Pancreas (tissue), 10 donors: ENCODE measurements at regions not wholly inside any gene's neighbourhood (a gene's known extent, or its start where the extent isn't known, plus 50 kb on each side); places are given as distances from the start of the nearest gene placed in this dataset.
A peak's percentile ranks its signal among the peaks of the same experiment; 100 is the strongest.

Experiments used
- ATAC-seq, 4 donors: fragments of 200-7000 bp; cut with Tn5 transposase; one replicate each; pipeline versions ENCODE4 v1.8.0 to v1.9.1; 2020; ENCODE audit warnings: mild to moderate bottlenecking in 4 of 4, moderate library complexity in 4 of 4
- DNase-seq, 6 donors: peaks; one replicate each; pipeline ENCODE4 v3.0.0-alpha.2; 2020
- FAIRE-seq: peaks from 2 replicates; lab custom pipeline; 2012; peaks lifted over from hg19 to GRCh38; lab: Jason Lieb, UNC
- H3K27ac ChIP-seq, 4 donors: fragments of 200-600 bp; sonication (generic); 1 replicate in 3 of 4; 2 replicates in 1 of 4; pipeline versions ENCODE4 v1.5.0 to v1.8.0; 2020
- H3K27me3 ChIP-seq, 4 donors: fragments of 200-600 bp; one replicate each; pipeline ENCODE4 v1.8.0; 2021
- H3K36me3 ChIP-seq, 3 donors: fragments of 200-600 bp; sonication (generic) in 1 of 3; one replicate each; pipeline versions ENCODE4 v1.5.0 to v1.8.0; 2020 to 2021
- H3K4me1 ChIP-seq, 3 donors: fragments of 200-600 bp; one replicate each; pipeline ENCODE4 v1.8.0; 2021
- H3K4me3 ChIP-seq, 4 donors: fragments of 200-600 bp; sonication (generic) in 2 of 4; one replicate each; pipeline versions ENCODE4 v1.5.0 to v1.8.0; 2020 to 2021
- H3K9me3 ChIP-seq, 4 donors: fragments of 200-600 bp; one replicate each; pipeline ENCODE4 v1.8.0; 2021
- WGBS, 2 donors: extraction: QIAGEN DNeasy Blood & Tissue Kit; methylation state at CpG; one replicate each; pipeline ENCODE4 v1.1.7; 2013; 5-methylcytosine and 5-hydroxymethylcytosine counted together
- intact Hi-C, 3 donors: fragments of 100-400 bp; cut with DNase I; formaldehyde crosslinking; loops; one replicate each; pipeline versions ENCODE4 v1.11.1 to v1.14.2; 2022
- TF ChIP-seq, protein P1 (sequence below), 4 donors: fragments of 200-600 bp; sonication (generic) in 3 of 4; IDR thresholded peaks; one replicate each; pipeline versions ENCODE4 v1.5.0 to v1.8.0; 2021; ENCODE audit warnings: antibody characterized with exemption in 4 of 4
- donor health status: healthy with polysubstance abuse.
- donor health status: DM: no; HTN: no; CAD: no; lungs with moderate emphysema.
- donor health status: DM: no; HTN: no; CAD: no.
- donor health status: control.
- donor health status: control.
- donor health status: Bipolar disorder and iron deficiency.
- donor health status: DM: yes; HTN: yes; CAD: no.
- donor health status: DM: no; HTN: no; CAD: no.
- donor health status: DM: no; HTN: no; CAD: no.
- donor health status: DM: yes; HTN: yes; CAD: no.

- TF ChIP-seq, protein P1, sequence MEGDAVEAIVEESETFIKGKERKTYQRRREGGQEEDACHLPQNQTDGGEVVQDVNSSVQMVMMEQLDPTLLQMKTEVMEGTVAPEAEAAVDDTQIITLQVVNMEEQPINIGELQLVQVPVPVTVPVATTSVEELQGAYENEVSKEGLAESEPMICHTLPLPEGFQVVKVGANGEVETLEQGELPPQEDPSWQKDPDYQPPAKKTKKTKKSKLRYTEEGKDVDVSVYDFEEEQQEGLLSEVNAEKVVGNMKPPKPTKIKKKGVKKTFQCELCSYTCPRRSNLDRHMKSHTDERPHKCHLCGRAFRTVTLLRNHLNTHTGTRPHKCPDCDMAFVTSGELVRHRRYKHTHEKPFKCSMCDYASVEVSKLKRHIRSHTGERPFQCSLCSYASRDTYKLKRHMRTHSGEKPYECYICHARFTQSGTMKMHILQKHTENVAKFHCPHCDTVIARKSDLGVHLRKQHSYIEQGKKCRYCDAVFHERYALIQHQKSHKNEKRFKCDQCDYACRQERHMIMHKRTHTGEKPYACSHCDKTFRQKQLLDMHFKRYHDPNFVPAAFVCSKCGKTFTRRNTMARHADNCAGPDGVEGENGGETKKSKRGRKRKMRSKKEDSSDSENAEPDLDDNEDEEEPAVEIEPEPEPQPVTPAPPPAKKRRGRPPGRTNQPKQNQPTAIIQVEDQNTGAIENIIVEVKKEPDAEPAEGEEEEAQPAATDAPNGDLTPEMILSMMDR (IDR thresholded peaks at IDR 0.05) = no peak
- Histone ChIP-seq H3K4me3 (no peak overlapping the region), H3K27ac (no peak overlapping the region), H3K9me3 (no peaks in the 10 kb centered on the region), H3K27me3 (no peaks in the 10 kb centered on the region), H3K36me3 (no peaks in the 10 kb centered on the region), H3K4me1 (peaks cover 0 to 6% (median 4%) of the 10 kb centered on the region in 3 donors)
- WGBS, 2 donors = 69 to 83% methylated on average over 6 of the region's 6 CpGs
- ATAC-seq (no peak), FAIRE-seq (no peak), DNase-seq (no peak)
- intact Hi-C loops = no loop called here
Observed at GRCh38 chr7:81175275-81175940, 256.6 kb upstream of the SEMA3C start.

GRCh38 chr7:81173766-81174281, 255.0 kb upstream of the SEMA3C start:
- Histone ChIP-seq H3K9me3 (no peaks in the 10 kb centered on the region), H3K4me3 (no peak overlapping the region), H3K36me3 (no peaks in the 10 kb centered on the region), H3K27me3 (no peaks in the 10 kb centered on the region), H3K27ac (no peak overlapping the region), H3K4me1 (peaks cover 0 to 6% (median 4%) of the 10 kb centered on the region in 3 donors)
- TF ChIP-seq, protein P1 (IDR thresholded peaks at IDR 0.05) = no peak
- DNase-seq (peak in 3 of 6 donors; percentile 13 to 30 (median 21)), ATAC-seq (peak; percentile 71 to 99 (median 96)), FAIRE-seq (no peak)
- intact Hi-C loops = no loop called here
- 12 to 14% methylated on average over 7 of the region's 7 CpGs for WGBS, 2 donors

- WGBS, 2 donors = 89 to 97% methylated on average over 3 of the region's 3 CpGs
- Histone ChIP-seq H3K4me3 (no peak overlapping the region), H3K27me3 (no peaks in the 10 kb centered on the region), H3K36me3 (no peaks in the 10 kb centered on the region), H3K9me3 (no peaks in the 10 kb centered on the region), H3K27ac (no peak overlapping the region), H3K4me1 (peaks cover 0 to 6% (median 4%) of the 10 kb centered on the region in 3 donors)
- TF ChIP-seq, protein P1 (IDR thresholded peaks at IDR 0.05) = no peak
- no peak for DNase-seq
- intact Hi-C loops = no loop called here
- ATAC-seq = no peak
- no peak for FAIRE-seq
Observed at GRCh38 chr7:81170291-81170690, 251.4 kb upstream of the SEMA3C start.

DNA sequence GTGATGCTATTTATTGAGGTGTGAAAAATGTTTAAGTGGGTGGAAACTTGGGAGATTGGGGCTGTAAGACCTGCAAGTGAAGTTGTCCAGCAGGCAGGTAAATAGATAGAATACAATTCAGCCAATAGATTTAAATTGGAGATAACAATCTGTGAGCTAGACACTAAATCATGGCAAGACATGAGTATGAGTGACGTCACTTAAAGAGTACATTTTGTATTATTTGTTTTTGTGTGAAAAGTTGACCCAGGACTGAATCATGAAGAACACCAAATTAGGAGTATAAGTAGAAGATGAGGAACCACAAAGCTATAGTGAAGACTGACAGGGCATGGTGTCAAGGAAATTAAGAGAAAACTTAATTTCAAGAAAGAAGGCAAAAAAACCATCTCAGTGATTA, 249.1 kb upstream of the SEMA3C start:
- Histone ChIP-seq H3K4me3 (no peak overlapping the region), H3K9me3 (no peaks in the 10 kb centered on the region), H3K27me3 (no peaks in the 10 kb centered on the region), H3K36me3 (no peaks in the 10 kb centered on the region), H3K27ac (no peak overlapping the region), H3K4me1 (no peaks in the 10 kb centered on the region)
- TF ChIP-seq, protein P1 (IDR thresholded peaks at IDR 0.05) = no peak
- intact Hi-C loops = no loop called here
- ATAC-seq (no peak), FAIRE-seq (no peak), DNase-seq (no peak)
- 79 to 84% methylated on average over 1 of the region's 1 CpG for WGBS, 2 donors

- TF ChIP-seq, protein P1 (IDR thresholded peaks at IDR 0.05) = no peak
- H3K4me1 ChIP-seq = no peaks in the 10 kb centered on the region
- DNase-seq (no peak), ATAC-seq (no peak), FAIRE-seq (no peak)
- no peaks in the 10 kb centered on the region for H3K27me3 ChIP-seq
- no peak overlapping the region for H3K27ac ChIP-seq
- intact Hi-C loops = no loop called here
- 77 to 81% methylated on average over 4 of the region's 4 CpGs for WGBS, 2 donors
- H3K9me3 ChIP-seq = no peaks in the 10 kb centered on the region
- no peak overlapping the region for H3K4me3 ChIP-seq
- H3K36me3 ChIP-seq = no peaks in the 10 kb centered on the region
Observed at GRCh38 chr7:81165070-81165469, 246.2 kb upstream of the SEMA3C start.
